ENCODE measurements at regions not wholly inside any gene's neighbourhood (a gene's known extent, or its start where the extent isn't known, plus 50 kb on each side); places are given as distances from the start of the nearest gene placed in this dataset.

- H3K4me3 Mint-ChIP-seq (ENCODE audit: unreplicated experiment), result no peak overlapping the region
- H3K27ac Mint-ChIP-seq (ENCODE audit: low read depth, unreplicated experiment), result no peak overlapping the region
- DNase-seq (ENCODE audit: unreplicated experiment), result no peak
- ChIA-PET POLR2A (interaction anchor here (1.0 kb wide), 1 partner anchor 272 kb away, joined by 6 read pairs; no protein-coding TSS in a partner anchor), CTCF (interaction anchor here (0.6 to 1.0 kb wide), 5 partner anchors 23 to 1302 kb away, joined by 3 to 5 read pairs (median 3); no protein-coding TSS in a partner anchor)
- H3K36me3 Mint-ChIP-seq (ENCODE audit: insufficient read depth, unreplicated experiment), result no peaks in the 10 kb centered on the region
- H3K9me3 Mint-ChIP-seq (ENCODE audit: unreplicated experiment), result no peaks in the 10 kb centered on the region
- intact Hi-C loops (cut with micrococcal nuclease), result loop anchor here (1.0 kb wide), 1 partner anchor 100 kb away; no protein-coding TSS in a partner anchor
- H3K27me3 Mint-ChIP-seq (ENCODE audit: insufficient read depth, unreplicated experiment), result no peaks in the 10 kb centered on the region
- no TSS peak for BruUV-seq (replicated peaks)
- H3K4me1 Mint-ChIP-seq (ENCODE audit: insufficient read depth, unreplicated experiment), result peaks cover 22% of the 10 kb centered on the region
- TF ChIP-seq CTCF (IDR thresholded peaks at IDR 0.05; ENCODE audit: unreplicated experiment), result no peak
These were observed 346.4 kb upstream of the RIOK2 start for GRCh38 chr5:97529354-97529985.

GRCh38 chr5:97531549-97531948 lies 348.5 kb upstream of the RIOK2 start:
- no TSS peak for BruUV-seq (replicated peaks)
- H3K27me3 Mint-ChIP-seq (ENCODE audit: insufficient read depth, unreplicated experiment), result no peaks in the 10 kb centered on the region
- no peak for DNase-seq (ENCODE audit: unreplicated experiment)
- no peaks in the 10 kb centered on the region for H3K9me3 Mint-ChIP-seq (ENCODE audit: unreplicated experiment)
- peaks cover 6% of the 10 kb centered on the region for H3K36me3 Mint-ChIP-seq (ENCODE audit: insufficient read depth, unreplicated experiment)
- ChIA-PET POLR2A (interaction anchor here (0.6 kb wide), 1 partner anchor 68 kb away, joined by 4 read pairs; no protein-coding TSS in a partner anchor), CTCF (interaction anchor here (1.6 kb wide), 1 partner anchor 300 kb away, joined by 8 read pairs; no protein-coding TSS in a partner anchor)
- intact Hi-C loops (cut with micrococcal nuclease), result loop anchor here (5.0 to 10.0 kb wide), 3 partner anchors 234 to 816 kb away; no protein-coding TSS in a partner anchor
- H3K4me3 Mint-ChIP-seq (ENCODE audit: unreplicated experiment), result no peak overlapping the region
- no peak for TF ChIP-seq CTCF (IDR thresholded peaks at IDR 0.05; ENCODE audit: unreplicated experiment)
- no peak overlapping the region for H3K27ac Mint-ChIP-seq (ENCODE audit: low read depth, unreplicated experiment)
- H3K4me1 Mint-ChIP-seq (ENCODE audit: insufficient read depth, unreplicated experiment), result peaks cover 24% of the 10 kb centered on the region

GRCh38 chr5:97534166-97534565 lies 351.1 kb upstream of the RIOK2 start:
- Mint-ChIP-seq H3K27me3 (ENCODE audit: insufficient read depth, unreplicated experiment) (no peaks in the 10 kb centered on the region), H3K4me3 (ENCODE audit: unreplicated experiment) (no peak overlapping the region), H3K4me1 (ENCODE audit: insufficient read depth, unreplicated experiment) (peaks cover 17% of the 10 kb centered on the region), H3K9me3 (ENCODE audit: unreplicated experiment) (no peaks in the 10 kb centered on the region), H3K36me3 (ENCODE audit: insufficient read depth, unreplicated experiment) (peaks cover 6% of the 10 kb centered on the region), H3K27ac (ENCODE audit: low read depth, unreplicated experiment) (peak overlapping the region; percentile 4)
- no TSS peak for BruUV-seq (replicated peaks)
- intact Hi-C loops (cut with micrococcal nuclease), result loop anchor here (1.0 to 10.0 kb wide), 6 partner anchors 237 to 1239 kb away; partner anchors contain the start of gene RGMB
- CTCF ChIA-PET, result interaction anchor here (0.5 to 4.0 kb wide), 62 partner anchors 8 to 1333 kb away, joined by 3 to 43 read pairs (median 3); no protein-coding TSS in a partner anchor
- DNase-seq (ENCODE audit: unreplicated experiment), result peak; percentile 87
- POLR2A ChIA-PET, result interaction anchor here (0.8 to 2.1 kb wide), 7 partner anchors 14 to 1242 kb away, joined by 3 to 6 read pairs (median 4); no protein-coding TSS in a partner anchor
- TF ChIP-seq CTCF (IDR thresholded peaks at IDR 0.05; ENCODE audit: unreplicated experiment), result peak; percentile 72

GRCh38 chr5:97536683-97537082 lies 353.6 kb upstream of the RIOK2 start:
- Mint-ChIP-seq H3K36me3 (ENCODE audit: insufficient read depth, unreplicated experiment) (peaks cover 6% of the 10 kb centered on the region), H3K27me3 (ENCODE audit: insufficient read depth, unreplicated experiment) (no peaks in the 10 kb centered on the region), H3K4me1 (ENCODE audit: insufficient read depth, unreplicated experiment) (peaks cover 11% of the 10 kb centered on the region), H3K4me3 (ENCODE audit: unreplicated experiment) (no peak overlapping the region), H3K9me3 (ENCODE audit: unreplicated experiment) (no peaks in the 10 kb centered on the region), H3K27ac (ENCODE audit: low read depth, unreplicated experiment) (no peak overlapping the region)
- ChIA-PET CTCF (no interaction called here), POLR2A (interaction anchor here (0.5 kb wide), 1 partner anchor 83 kb away, joined by 3 read pairs; no protein-coding TSS in a partner anchor)
- no TSS peak for BruUV-seq (replicated peaks)
- DNase-seq (ENCODE audit: unreplicated experiment), result no peak
- intact Hi-C loops (cut with micrococcal nuclease), result loop anchor here (10.0 kb wide), 1 partner anchor 448 kb away; no protein-coding TSS in a partner anchor
- TF ChIP-seq CTCF (IDR thresholded peaks at IDR 0.05; ENCODE audit: unreplicated experiment), result no peak
